Stimulated activated effector memory CD8-positive, alpha-beta T cell treated with anti-CD3 and anti-CD28 coated beads, Interleukin-12 subunit alpha, Interleukin-12 subunit beta, amount 100 ng/mL, for 72 hours (primary cell): ENCODE measurements at regions not wholly inside any gene's neighbourhood (a gene's known extent, or its start where the extent isn't known, plus 50 kb on each side); places are given as distances from the start of the nearest gene placed in this dataset.
A peak's percentile ranks its signal among the peaks of the same experiment; 100 is the strongest.

Experiments used
- ATAC-seq: fragments of 150-1000 bp; cut with Tn5 transposase; 2 replicates; pipeline ENCODE4 v1.10.0; 2021
- DNase-seq, 2 donors: peaks; one replicate each; pipeline ENCODE4 v3.0.0; 2021 to 2022; ENCODE audit warnings: low spot score in 2 of 2
- H3K27ac Mint-ChIP-seq: one replicate; pipeline ENCODE4 v1.8.0; 2022; ENCODE audit warnings: mild to moderate bottlenecking, mixed read lengths
- H3K36me3 Mint-ChIP-seq: one replicate; pipeline ENCODE4 v1.8.0; 2022; ENCODE audit warnings: mild to moderate bottlenecking, mixed read lengths
- H3K4me1 Mint-ChIP-seq: one replicate; pipeline ENCODE4 v1.8.0; 2022; ENCODE audit warnings: mixed read lengths
- H3K4me3 Mint-ChIP-seq: one replicate; pipeline ENCODE4 v1.8.0; 2022; ENCODE audit warnings: mild to moderate bottlenecking, mixed read lengths
- H3K9me3 Mint-ChIP-seq: one replicate; pipeline ENCODE4 v1.8.0; 2022; ENCODE audit warnings: mixed read lengths

GRCh38 chr6:112571488-112572270, 224.5 kb downstream of the RFPL4B start:
- no peak for DNase-seq
- no peaks in the 10 kb centered on the region for H3K9me3 Mint-ChIP-seq

GRCh38 chr6:112574190-112574589, 227.1 kb downstream of the RFPL4B start:
- Mint-ChIP-seq H3K9me3 (no peaks in the 10 kb centered on the region), H3K4me1 (no peaks in the 10 kb centered on the region), H3K36me3 (no peaks in the 10 kb centered on the region), H3K4me3 (no peak overlapping the region), H3K27ac (no peak overlapping the region)
- peak; percentile 13 for ATAC-seq
- no peak for DNase-seq

More at GRCh38 chr6:112571488-112572270, 224.5 kb downstream of the RFPL4B start:
- Mint-ChIP-seq H3K36me3 (no peaks in the 10 kb centered on the region), H3K27ac (no peak overlapping the region), H3K4me1 (no peaks in the 10 kb centered on the region), H3K4me3 (no peak overlapping the region)
- ATAC-seq: no peak

GRCh38 chr6:112575309-112575834, 228.2 kb downstream of the RFPL4B start:
- Mint-ChIP-seq H3K27ac (no peak overlapping the region), H3K36me3 (no peaks in the 10 kb centered on the region), H3K9me3 (no peaks in the 10 kb centered on the region), H3K4me3 (no peak overlapping the region), H3K4me1 (no peaks in the 10 kb centered on the region)
- ATAC-seq (no peak), DNase-seq (no peak)

- Mint-ChIP-seq H3K36me3 (no peaks in the 10 kb centered on the region), H3K4me1 (no peaks in the 10 kb centered on the region), H3K4me3 (no peak overlapping the region), H3K27ac (no peak overlapping the region), H3K9me3 (no peaks in the 10 kb centered on the region)
- DNase-seq (no peak), ATAC-seq (no peak)
Measured at GRCh38 chr6:112576423-112576822, 229.3 kb downstream of the RFPL4B start.

- no peak overlapping the region for H3K4me3 Mint-ChIP-seq
- DNase-seq (no peak), ATAC-seq (no peak)
- no peaks in the 10 kb centered on the region for H3K36me3 Mint-ChIP-seq
- no peaks in the 10 kb centered on the region for H3K9me3 Mint-ChIP-seq
- no peak overlapping the region for H3K27ac Mint-ChIP-seq
- H3K4me1 Mint-ChIP-seq: no peaks in the 10 kb centered on the region
Measured at GRCh38 chr6:112579601-112580000, 232.5 kb downstream of the RFPL4B start.

- no peaks in the 10 kb centered on the region for H3K4me1 Mint-ChIP-seq
- H3K36me3 Mint-ChIP-seq: no peaks in the 10 kb centered on the region
- H3K9me3 Mint-ChIP-seq: no peaks in the 10 kb centered on the region
- no peak for DNase-seq
- H3K4me3 Mint-ChIP-seq: no peak overlapping the region
- ATAC-seq: no peak
- H3K27ac Mint-ChIP-seq: no peak overlapping the region
Measured at GRCh38 chr6:112581015-112581414, 233.9 kb downstream of the RFPL4B start.

GRCh38 chr6:112590326-112590725, 243.2 kb downstream of the RFPL4B start:
- Mint-ChIP-seq H3K9me3 (peaks cover 3% of the 10 kb centered on the region), H3K27ac (no peak overlapping the region), H3K4me3 (no peak overlapping the region), H3K4me1 (no peaks in the 10 kb centered on the region), H3K36me3 (no peaks in the 10 kb centered on the region)
- ATAC-seq: no peak
- no peak for DNase-seq

- Mint-ChIP-seq H3K9me3 (peaks cover 3% of the 10 kb centered on the region), H3K4me3 (no peak overlapping the region), H3K4me1 (no peaks in the 10 kb centered on the region), H3K27ac (no peak overlapping the region), H3K36me3 (no peaks in the 10 kb centered on the region)
- ATAC-seq: no peak
- no peak for DNase-seq
Measured at GRCh38 chr6:112591329-112591728, 244.2 kb downstream of the RFPL4B start.

GRCh38 chr6:112592159-112592558, 245.0 kb downstream of the RFPL4B start:
- Mint-ChIP-seq H3K4me1 (no peaks in the 10 kb centered on the region), H3K27ac (no peak overlapping the region), H3K4me3 (no peak overlapping the region), H3K9me3 (no peaks in the 10 kb centered on the region), H3K36me3 (no peaks in the 10 kb centered on the region)
- ATAC-seq (no peak), DNase-seq (no peak)

- Mint-ChIP-seq H3K36me3 (no peaks in the 10 kb centered on the region), H3K27ac (no peak overlapping the region)
- no peak for DNase-seq
Measured at GRCh38 chr6:112594886-112595594, 247.9 kb downstream of the RFPL4B start.

GRCh38 chr6:112595841-112596240, 248.7 kb downstream of the RFPL4B start:
- ATAC-seq: no peak
- H3K27ac Mint-ChIP-seq: no peak overlapping the region
- H3K4me1 Mint-ChIP-seq: no peaks in the 10 kb centered on the region
- H3K9me3 Mint-ChIP-seq: peaks cover 7% of the 10 kb centered on the region
- DNase-seq: no peak
- H3K4me3 Mint-ChIP-seq: no peak overlapping the region
- no peaks in the 10 kb centered on the region for H3K36me3 Mint-ChIP-seq

More at GRCh38 chr6:112594886-112595594, 247.9 kb downstream of the RFPL4B start:
- Mint-ChIP-seq H3K4me1 (no peaks in the 10 kb centered on the region), H3K9me3 (peaks cover 3% of the 10 kb centered on the region), H3K4me3 (no peak overlapping the region)
- ATAC-seq: no peak

GRCh38 chr6:112597176-112597575, 250.0 kb downstream of the RFPL4B start:
- Mint-ChIP-seq H3K9me3 (peaks cover 7% of the 10 kb centered on the region), H3K36me3 (no peaks in the 10 kb centered on the region), H3K27ac (no peak overlapping the region), H3K4me3 (no peak overlapping the region), H3K4me1 (no peaks in the 10 kb centered on the region)
- no peak for ATAC-seq
- DNase-seq: no peak

GRCh38 chr6:112600168-112600567, 253.0 kb downstream of the RFPL4B start:
- no peak for DNase-seq
- no peak overlapping the region for H3K27ac Mint-ChIP-seq
- H3K36me3 Mint-ChIP-seq: no peaks in the 10 kb centered on the region
- no peaks in the 10 kb centered on the region for H3K4me1 Mint-ChIP-seq
- no peak for ATAC-seq
- H3K9me3 Mint-ChIP-seq: peaks cover 7% of the 10 kb centered on the region
- H3K4me3 Mint-ChIP-seq: no peak overlapping the region

- H3K27ac Mint-ChIP-seq: no peak overlapping the region
- H3K36me3 Mint-ChIP-seq: no peaks in the 10 kb centered on the region
- H3K4me3 Mint-ChIP-seq: no peak overlapping the region
- ATAC-seq (no peak), DNase-seq (no peak)
- H3K4me1 Mint-ChIP-seq: no peaks in the 10 kb centered on the region
- peaks cover 12% of the 10 kb centered on the region for H3K9me3 Mint-ChIP-seq
Measured at GRCh38 chr6:112603726-112604125, 256.6 kb downstream of the RFPL4B start.

- ATAC-seq (no peak), DNase-seq (no peak)
- Mint-ChIP-seq H3K4me1 (no peaks in the 10 kb centered on the region), H3K27ac (no peak overlapping the region), H3K4me3 (no peak overlapping the region), H3K9me3 (peaks cover 8% of the 10 kb centered on the region), H3K36me3 (no peaks in the 10 kb centered on the region)
Measured at GRCh38 chr6:112606656-112607435, 259.7 kb downstream of the RFPL4B start.
